ENCODE measurements at regions not wholly inside any gene's neighbourhood (a gene's known extent, or its start where the extent isn't known, plus 50 kb on each side); places are given as distances from the start of the nearest gene placed in this dataset.
"Not testable (repeated sequence)": the region's sequence is repeated elsewhere in the genome, so short reads cannot be mapped to it uniquely, and the experiment has no call there.

DNA sequence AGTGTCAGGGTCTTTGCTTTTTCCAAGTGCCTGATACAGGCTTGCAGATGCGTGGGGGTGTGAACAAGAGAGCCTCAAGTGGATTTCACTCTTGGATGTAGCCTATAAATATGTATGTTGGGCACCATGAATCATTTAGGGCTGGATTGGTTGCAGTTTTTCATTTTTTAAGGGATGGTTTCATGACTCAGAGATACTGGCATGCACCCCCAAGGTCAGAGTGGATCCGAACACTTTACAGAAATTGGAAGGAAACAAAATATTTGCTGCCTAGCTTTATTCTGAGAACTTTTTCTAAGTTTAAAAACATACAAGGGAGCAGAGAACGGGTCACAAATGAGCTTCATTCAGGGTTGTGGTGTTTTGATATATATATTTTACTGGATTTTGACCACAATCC, 436.8 kb upstream of the ERCC4 start:
- no peak for DNase-seq

DNA sequence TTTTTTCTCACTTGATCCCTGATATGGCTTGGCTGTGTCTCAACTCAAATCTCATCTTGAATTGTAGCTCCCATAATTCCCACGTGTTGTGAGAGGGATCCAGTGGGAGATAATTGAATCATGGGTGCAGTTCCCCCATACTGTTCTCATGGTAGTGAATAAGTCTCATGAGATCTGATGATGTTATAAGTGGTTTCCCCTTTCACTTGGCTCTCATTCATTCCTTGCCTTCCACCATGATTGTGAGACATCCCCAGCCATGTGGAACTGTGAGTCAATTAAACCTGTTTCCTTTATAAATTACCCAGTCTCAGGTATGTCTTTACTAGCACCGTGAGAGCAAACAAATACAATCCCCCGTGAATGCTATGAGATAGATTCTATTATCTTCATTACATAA, 430.5 kb upstream of the ERCC4 start:
- DNase-seq = not testable (repeated sequence)

GRCh38 chr16:13492046-13492445, 427.9 kb upstream of the ERCC4 start:
- DNase-seq = no peak

DNA sequence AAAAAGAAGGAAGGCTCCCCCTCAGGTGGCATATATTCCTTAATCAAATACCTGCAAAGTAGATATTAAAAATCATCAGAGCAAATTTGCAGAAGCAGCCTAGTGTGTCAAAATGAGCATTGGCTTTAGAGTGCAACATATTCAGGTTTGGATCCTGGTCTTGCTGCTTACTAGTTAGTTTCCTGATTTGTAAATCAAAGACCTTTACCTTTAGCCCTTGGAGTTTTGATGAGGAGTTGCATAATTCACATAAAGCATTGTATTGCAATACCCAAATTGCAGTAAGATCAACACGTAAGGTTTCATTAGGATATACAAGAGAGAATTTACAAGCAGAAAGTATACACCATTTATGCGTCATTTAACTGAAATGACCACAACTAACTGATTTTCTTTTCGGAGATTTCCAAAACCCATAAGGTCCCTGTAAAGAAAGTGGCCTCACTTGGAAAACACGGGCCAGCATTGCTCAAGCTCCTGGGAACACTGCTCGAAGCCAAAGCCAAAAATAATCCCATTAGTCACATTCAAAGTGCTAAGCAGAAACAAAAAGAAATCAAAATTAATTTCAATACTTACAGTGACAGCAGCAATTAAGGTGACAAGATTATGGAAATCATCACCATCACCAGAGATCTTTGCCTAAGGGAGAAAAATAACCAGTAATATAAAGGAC, 415.9 kb upstream of the ERCC4 start:
- no peak for DNase-seq

DNA sequence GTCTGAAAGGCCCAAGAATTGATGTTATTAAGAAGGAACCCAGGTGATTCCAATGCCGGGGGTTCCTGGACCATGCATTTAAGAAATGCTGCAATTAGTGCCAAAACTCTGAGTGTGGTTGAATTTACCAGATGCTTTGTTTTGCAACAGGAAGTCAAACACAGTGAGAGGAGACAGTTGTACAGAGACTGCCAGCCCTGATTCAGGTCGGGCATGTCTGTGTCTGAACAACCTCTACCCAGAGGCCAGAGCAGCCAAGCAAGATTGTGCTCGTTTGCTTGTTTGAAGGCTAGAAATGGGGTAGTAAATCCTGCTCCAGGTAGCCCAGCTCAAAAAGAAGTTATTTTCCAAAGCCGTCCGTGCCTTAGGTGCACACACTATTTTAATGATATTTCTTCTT, 412.4 kb upstream of the ERCC4 start:
- DNase-seq = no peak

GRCh38 chr16:13510425-13511151, 409.4 kb upstream of the ERCC4 start:
- DNase-seq = peak; percentile 2

GRCh38 chr16:13517841-13518240, 402.1 kb upstream of the ERCC4 start:
- no peak for DNase-seq

GRCh38 chr16:13519871-13520270, 400.1 kb upstream of the ERCC4 start:
- no peak for DNase-seq

DNA sequence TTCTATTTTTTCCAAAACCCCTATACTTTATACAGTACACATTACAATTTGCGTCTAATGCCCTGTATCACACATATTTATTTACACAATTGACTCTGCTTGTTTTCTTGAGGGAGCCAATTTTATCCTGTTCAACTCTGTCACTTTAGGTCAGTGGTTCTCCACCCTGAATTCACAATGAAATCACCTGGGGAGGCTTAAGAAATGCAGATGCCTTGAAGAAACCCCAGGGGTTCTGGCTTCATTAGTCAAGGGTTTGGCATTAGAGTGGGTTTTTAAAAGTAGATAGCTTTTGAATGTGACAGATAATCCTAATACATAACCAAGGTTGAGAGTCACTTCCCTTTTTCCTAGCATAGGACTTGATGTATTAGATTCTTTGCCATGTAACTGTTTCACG, 398.6 kb upstream of the ERCC4 start:
- DNase-seq = no peak

DNA sequence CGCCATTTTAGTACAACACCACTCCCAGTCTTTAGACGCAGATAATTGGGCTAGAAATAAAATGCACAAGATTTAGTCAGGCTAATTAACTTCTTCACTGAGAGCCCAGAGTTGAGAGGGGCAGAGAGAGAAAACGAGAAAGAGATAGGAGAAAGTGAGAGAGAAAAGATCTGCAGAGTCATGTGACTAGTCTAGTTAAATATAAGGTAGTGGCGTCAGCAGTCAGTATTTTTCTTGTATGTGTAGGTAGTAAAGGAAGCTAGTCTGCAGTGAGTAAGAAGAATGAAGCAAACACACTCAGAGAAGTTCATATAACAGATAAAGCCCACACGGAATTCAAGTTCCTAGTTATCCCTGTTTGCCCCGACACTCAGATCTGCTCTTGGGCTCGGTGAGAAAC, 392.6 kb upstream of the ERCC4 start:
- DNase-seq = no peak

- DNase-seq = no peak
Observed at GRCh38 chr16:13528691-13529090, 391.3 kb upstream of the ERCC4 start.

DNA sequence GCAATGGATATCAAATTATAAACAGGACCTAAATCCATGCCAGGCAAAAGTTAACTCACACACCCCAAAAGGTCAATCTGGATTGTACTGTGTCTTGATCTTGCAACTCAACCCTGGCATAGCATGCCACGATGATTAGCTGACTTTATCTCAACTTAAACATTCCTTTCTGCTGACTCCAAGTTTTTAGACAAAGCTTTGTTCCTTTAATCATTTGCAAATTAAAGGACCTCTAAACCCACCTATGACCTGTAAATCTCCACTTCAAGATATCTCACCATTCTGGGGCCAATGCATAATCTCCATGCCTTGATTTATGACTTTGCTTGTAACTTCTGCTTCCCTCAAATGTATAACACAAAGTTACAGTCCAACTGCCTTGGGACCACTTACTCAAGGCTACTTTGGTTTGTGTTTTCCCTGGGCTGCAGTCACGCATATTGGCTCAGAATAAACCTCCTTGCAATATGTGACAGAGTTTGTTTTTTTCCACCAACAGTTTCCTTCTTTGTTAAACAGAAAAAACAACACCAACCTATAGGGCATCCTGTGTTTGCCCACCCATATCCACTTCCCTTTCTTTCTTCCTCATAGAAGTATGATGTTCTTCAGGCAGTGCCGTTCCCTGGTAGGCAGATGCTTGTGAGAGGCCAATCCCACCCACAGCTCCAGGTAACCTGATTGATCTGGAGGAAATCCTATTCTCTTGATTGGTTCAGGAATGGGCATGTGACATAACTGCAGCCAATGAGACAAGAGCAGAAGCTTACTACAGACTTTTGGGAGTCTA, 390.6 kb upstream of the ERCC4 start:
- no peak for DNase-seq

- DNase-seq = no peak
Observed at GRCh38 chr16:13540771-13541170, 379.2 kb upstream of the ERCC4 start.

- DNase-seq = no peak
Observed at GRCh38 chr16:13542284-13542683, 377.7 kb upstream of the ERCC4 start.

GRCh38 chr16:13543850-13544249, 376.1 kb upstream of the ERCC4 start:
- DNase-seq = no peak

GRCh38 chr16:13545271-13545670, 374.7 kb upstream of the ERCC4 start:
- no peak for DNase-seq

DNA sequence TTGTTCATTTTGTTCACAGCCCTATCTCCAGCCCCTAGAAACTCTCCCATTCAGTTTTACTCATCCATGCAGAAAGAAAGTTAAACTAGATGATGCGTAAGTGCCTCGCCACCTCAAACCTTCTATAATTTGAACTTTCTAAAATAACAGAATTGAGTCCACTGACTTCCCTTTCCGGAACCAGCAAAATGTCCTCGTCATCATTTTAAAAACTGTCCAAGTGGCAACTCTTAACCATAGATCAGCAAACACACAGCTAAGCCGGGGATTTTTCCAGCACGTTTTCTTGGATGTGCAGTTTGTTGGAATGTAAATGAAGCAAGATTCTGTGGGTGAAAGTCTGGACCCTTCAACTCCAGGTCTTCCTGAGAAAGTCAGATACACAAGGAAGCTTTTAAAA, 369.7 kb upstream of the ERCC4 start:
- DNase-seq = no peak

DNA sequence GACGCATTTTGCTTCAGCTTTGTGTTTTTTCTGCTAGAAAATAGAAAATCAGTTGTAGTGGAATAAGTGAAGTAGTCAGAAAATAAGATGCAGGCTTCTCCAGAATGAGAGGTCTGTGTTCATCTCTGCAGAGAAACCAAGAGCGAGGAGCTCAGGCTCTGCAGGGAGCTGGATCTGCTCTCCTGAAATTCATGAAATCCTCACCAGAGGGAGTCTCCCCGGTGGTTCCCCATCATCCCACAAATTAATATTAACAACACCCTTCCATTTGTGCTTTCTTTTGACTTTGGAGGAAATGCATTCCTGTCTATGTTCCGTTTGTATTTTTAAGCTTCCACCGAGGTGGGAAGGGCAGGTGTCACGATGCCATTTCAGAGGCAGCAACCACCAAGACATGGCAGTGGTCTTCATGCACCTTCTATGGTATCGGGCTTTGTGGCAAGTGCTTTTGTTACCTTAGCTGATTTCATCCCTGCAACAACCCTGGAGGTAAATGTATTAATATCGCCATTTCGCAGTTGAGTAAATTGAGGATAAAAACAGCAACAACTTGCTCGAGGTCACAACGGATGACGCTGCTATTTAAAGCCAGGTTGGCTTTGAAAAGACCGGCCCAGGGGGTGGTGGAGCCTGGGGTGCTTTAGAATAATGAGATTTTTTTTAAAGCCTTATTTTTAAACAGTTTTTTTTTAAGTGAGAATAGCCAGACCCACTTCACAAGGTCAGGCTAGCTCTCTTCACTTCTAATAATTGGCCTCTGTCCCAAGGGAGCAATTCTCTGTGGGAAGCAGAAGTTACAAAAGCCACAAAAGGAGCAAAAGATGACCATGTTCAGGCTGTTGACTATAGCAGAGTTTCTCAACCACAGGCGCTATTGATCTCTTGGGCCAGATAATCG, 367.6 kb upstream of the ERCC4 start:
- DNase-seq = no peak

DNA sequence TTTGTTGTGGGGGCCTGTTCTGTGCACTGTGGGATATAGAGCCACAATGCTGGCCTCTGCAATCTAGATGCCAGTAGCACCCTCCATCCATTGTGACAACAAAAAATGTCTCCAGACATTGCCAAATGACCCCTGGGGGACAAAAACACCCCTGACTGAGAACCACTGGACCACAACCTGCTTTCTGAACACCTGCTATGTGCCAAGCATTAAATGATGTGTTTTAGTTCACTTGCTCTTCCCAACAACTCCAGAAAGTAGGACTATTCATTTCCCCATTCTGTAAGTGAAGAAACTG, 367.0 kb upstream of the ERCC4 start:
- no peak for DNase-seq

DNA sequence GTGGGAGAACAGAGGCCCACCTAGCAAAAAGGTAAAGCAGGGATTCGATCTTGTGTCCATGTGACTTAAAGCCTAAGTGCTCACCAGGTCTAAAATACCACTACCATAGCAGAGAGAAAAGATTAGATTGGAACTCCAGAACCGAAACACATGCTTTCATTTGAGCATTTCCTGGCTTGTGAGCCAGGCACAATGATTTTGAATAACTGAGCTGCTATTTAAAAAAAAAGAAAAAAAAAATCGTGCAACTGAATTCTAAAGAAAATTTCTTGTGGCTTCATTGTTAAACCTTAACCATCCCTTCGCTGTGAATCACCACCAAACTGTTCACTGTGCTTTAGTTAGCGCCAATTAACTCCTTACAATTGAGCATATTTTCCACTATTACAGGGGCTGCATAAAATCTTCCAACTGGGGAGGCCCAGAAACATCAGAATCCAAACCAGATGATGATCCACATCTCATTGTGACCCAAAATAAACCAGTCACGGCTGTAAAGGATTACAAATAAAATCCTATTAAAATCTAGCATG, 366.4 kb upstream of the ERCC4 start:
- no peak for DNase-seq

DNA sequence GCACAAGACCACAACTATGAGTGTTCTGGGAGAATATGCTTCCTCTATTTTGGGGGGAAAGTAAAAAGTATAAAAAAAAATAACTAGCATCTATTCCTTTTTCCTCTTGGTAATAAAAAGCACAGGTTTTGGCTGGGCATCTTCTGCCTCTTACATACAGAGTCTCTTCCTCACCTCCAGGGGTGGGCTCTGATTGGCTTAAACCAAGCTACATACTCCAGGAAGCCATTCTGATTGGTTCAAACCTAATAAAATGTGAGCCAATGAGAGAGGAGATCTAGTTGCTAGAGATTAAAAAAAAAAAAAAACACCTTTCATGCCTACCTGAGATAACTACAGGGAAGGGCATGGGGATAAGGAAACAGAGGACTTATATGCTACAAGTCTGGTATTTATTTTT, 365.9 kb upstream of the ERCC4 start:
- no peak for DNase-seq

- DNase-seq = no peak
Observed at GRCh38 chr16:13554643-13555042, 365.3 kb upstream of the ERCC4 start.

DNA sequence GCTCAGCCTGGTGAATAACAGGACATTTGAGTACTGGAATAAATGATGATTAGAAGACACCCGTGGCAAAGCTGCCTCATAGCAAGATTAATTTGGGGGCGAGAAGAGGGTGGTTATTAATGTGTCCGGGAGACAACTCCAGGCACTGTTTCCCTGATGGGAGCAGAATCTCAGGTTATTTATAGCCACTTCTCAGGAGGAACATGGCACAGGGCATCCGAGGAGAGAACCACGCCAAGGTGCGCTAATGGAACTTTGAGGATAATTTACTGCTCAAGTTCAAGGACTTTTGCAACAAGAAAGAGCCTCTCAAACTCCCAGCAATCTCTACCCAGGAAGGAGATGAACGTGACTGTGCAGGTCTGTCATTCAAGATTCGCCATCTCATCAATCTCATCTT, 362.5 kb upstream of the ERCC4 start:
- DNase-seq = no peak
